H9 (cell line): ENCODE measurements at regions not wholly inside any gene's neighbourhood (a gene's known extent, or its start where the extent isn't known, plus 50 kb on each side); places are given as distances from the start of the nearest gene placed in this dataset.

Experiments used
- DNase-seq: peaks from one replicate; pipeline ENCODE4 v3.0.0-alpha.2; 2017
- H2AFZ ChIP-seq: one replicate; pipeline ENCODE4 v1.6.1; 2013; ENCODE audit warnings: mild to moderate bottlenecking, low read length, control low read depth, moderate library complexity
- H2AK5ac ChIP-seq: 2 replicates; pipeline ENCODE4 v1.6.1; 2013; ENCODE audit warnings: low read length, control low read depth, mixed read lengths; ENCODE audit not compliant: insufficient read length
- H2BK120ac ChIP-seq: one replicate; pipeline ENCODE4 v1.6.1; 2013; ENCODE audit warnings: low read depth, mild to moderate bottlenecking, low read length, control low read depth, inconsistent platforms; ENCODE audit not compliant: poor library complexity, severe bottlenecking
- H2BK12ac ChIP-seq: 2 replicates; pipeline ENCODE4 v1.6.1; 2013; ENCODE audit warnings: low read length, control low read depth, mixed read lengths, low read depth; ENCODE audit not compliant: insufficient read length
- H2BK15ac ChIP-seq: 2 replicates; pipeline ENCODE4 v1.6.1; 2013; ENCODE audit warnings: low read depth, low read length, control low read depth
- H2BK20ac ChIP-seq: one replicate; pipeline ENCODE4 v1.6.1; 2013; ENCODE audit warnings: low read depth, mild to moderate bottlenecking, low read length, control low read depth, inconsistent platforms; ENCODE audit not compliant: poor library complexity, severe bottlenecking
- H2BK5ac ChIP-seq: 2 replicates; pipeline ENCODE4 v1.6.1; 2013; ENCODE audit warnings: low read length, control low read depth, mixed read lengths; ENCODE audit not compliant: insufficient read length
- H3K14ac ChIP-seq: 2 replicates; pipeline ENCODE4 v1.6.1; 2013; ENCODE audit warnings: low read length, control low read depth; ENCODE audit not compliant: insufficient read depth
- H3K18ac ChIP-seq: 2 replicates; pipeline ENCODE4 v1.6.1; 2013; ENCODE audit warnings: low read depth, mild to moderate bottlenecking, mixed read lengths, low read length, control low read depth; ENCODE audit not compliant: insufficient read length
- H3K23ac ChIP-seq: 2 replicates; pipeline ENCODE4 v1.6.1; 2013; ENCODE audit warnings: low read length, control low read depth, mixed read lengths, low read depth; ENCODE audit not compliant: insufficient read length
- H3K23me2 ChIP-seq: 2 replicates; pipeline ENCODE4 v1.6.1; 2013; ENCODE audit warnings: low read depth, mild to moderate bottlenecking, mixed read lengths, low read length, control low read depth; ENCODE audit not compliant: insufficient read length, poor library complexity, severe bottlenecking
- H3K27ac ChIP-seq: 2 replicates; pipeline ENCODE4 v1.5.1; 2013; ENCODE audit warnings: low read length, control low read depth, mixed read lengths, low read depth; ENCODE audit not compliant: insufficient read length
- H3K27me3 ChIP-seq: 2 replicates; pipeline ENCODE4 v1.6.1; 2013; ENCODE audit warnings: low read length, control low read depth, inconsistent platforms; ENCODE audit not compliant: insufficient read depth
- H3K4ac ChIP-seq: 2 replicates; pipeline ENCODE4 v1.6.1; 2013; ENCODE audit warnings: low read depth, mild to moderate bottlenecking, control low read depth, inconsistent platforms, low read length, moderate library complexity
- H3K4me1 ChIP-seq: 2 replicates; pipeline ENCODE4 v1.6.1; 2013; ENCODE audit warnings: low read length, control low read depth, inconsistent platforms; ENCODE audit not compliant: insufficient read depth
- H3K4me2 ChIP-seq: 2 replicates; pipeline ENCODE4 v1.6.1; 2013; ENCODE audit warnings: low read length, control low read depth, mixed read lengths; ENCODE audit not compliant: insufficient read length, insufficient read depth
- H3K56ac ChIP-seq: 2 replicates; pipeline ENCODE4 v1.6.1; 2013; ENCODE audit warnings: low read depth, mild to moderate bottlenecking, mixed read lengths, low read length, control low read depth; ENCODE audit not compliant: insufficient read length
- H3K79me1 ChIP-seq: 2 replicates; pipeline ENCODE4 v1.6.1; 2013; ENCODE audit warnings: low read depth, mild to moderate bottlenecking, moderate library complexity, low read length, control low read depth, inconsistent platforms; ENCODE audit not compliant: insufficient read depth, poor library complexity, severe bottlenecking
- H3K79me2 ChIP-seq: 2 replicates; pipeline ENCODE4 v1.6.1; 2013; ENCODE audit warnings: low read length, control low read depth, inconsistent platforms; ENCODE audit not compliant: insufficient read depth
- H3K9ac ChIP-seq: 2 replicates; pipeline ENCODE4 v1.6.1; 2013; ENCODE audit warnings: low read length, control low read depth, mixed read lengths; ENCODE audit not compliant: insufficient read length; ENCODE audit errors: extremely low read depth
- H3K9me3 ChIP-seq: one replicate; pipeline ENCODE4 v1.6.1; 2013; ENCODE audit warnings: low read depth, low read length, inconsistent platforms; ENCODE audit not compliant: control insufficient read depth
- H3T11ph ChIP-seq: one replicate; pipeline ENCODE4 v1.6.1; 2013; ENCODE audit warnings: mild to moderate bottlenecking, low read length, control low read depth, inconsistent platforms
- H4K20me1 ChIP-seq: one replicate; pipeline ENCODE4 v1.6.1; 2013; ENCODE audit not compliant: control insufficient read depth, insufficient read length, insufficient read depth
- H4K5ac ChIP-seq: 2 replicates; pipeline ENCODE4 v1.6.1; 2013; ENCODE audit warnings: low read depth, mild to moderate bottlenecking, mixed read lengths, low read length, control low read depth; ENCODE audit not compliant: insufficient read length
- H4K8ac ChIP-seq: replicated peaks from 2 replicates; pipeline ENCODE4 v1.6.1; 2013; ENCODE audit warnings: low read length, control low read depth, mixed read lengths, low read depth; ENCODE audit not compliant: insufficient read length
- H4K91ac ChIP-seq: 2 replicates; pipeline ENCODE4 v1.6.1; 2013; ENCODE audit warnings: low read depth, mild to moderate bottlenecking, moderate library complexity, mixed read lengths, low read length, control low read depth; ENCODE audit not compliant: insufficient read length
- H3K27ac Mint-ChIP-seq, 3 experiments: 2 replicates in 2 of 3; 3 replicates in 1 of 3; pipeline ENCODE4 v1.8.0; 2020 to 2021; ENCODE audit warnings: mixed read lengths in 3 of 3, mild to moderate bottlenecking in 1 of 3, moderate library complexity in 1 of 3
- H3K27me3 Mint-ChIP-seq: 2 replicates; pipeline ENCODE4 v1.8.0; 2021; ENCODE audit warnings: low read depth, mild to moderate bottlenecking, moderate library complexity, mixed read lengths
- H3K36me3 Mint-ChIP-seq, 3 experiments: 2 replicates in 2 of 3; 3 replicates in 1 of 3; pipeline ENCODE4 v1.8.0; 2020 to 2021; ENCODE audit warnings: low read depth in 3 of 3, mixed read lengths in 3 of 3; ENCODE audit not compliant: insufficient read depth in 1 of 3
- H3K4me1 Mint-ChIP-seq, 2 experiments: 2 replicates each; pipeline ENCODE4 v1.8.0; 2020; ENCODE audit warnings: mixed read lengths in 2 of 2
- H3K4me3 Mint-ChIP-seq, 2 experiments: 2 replicates in 1 of 2; 3 replicates in 1 of 2; pipeline ENCODE4 v1.8.0; 2020 to 2021; ENCODE audit warnings: mild to moderate bottlenecking in 2 of 2, mixed read lengths in 2 of 2, moderate library complexity in 1 of 2
- H3K9me3 Mint-ChIP-seq, 2 experiments: 2 replicates in 1 of 2; 3 replicates in 1 of 2; pipeline ENCODE4 v1.8.0; 2020; ENCODE audit warnings: mild to moderate bottlenecking in 2 of 2, mixed read lengths in 2 of 2, moderate library complexity in 1 of 2
- CTCF ChIP-seq: fragments of 200-600 bp; sonication (generic); conservative IDR thresholded peaks from 3 replicates; pipeline ENCODE4 v1.8.0; 2021; ENCODE audit warnings: antibody characterized with exemption, mild to moderate bottlenecking
- WGBS: extraction: QIAGEN DNeasy Blood & Tissue Kit; methylation state at CpG from one replicate; pipeline ENCODE4 v1.1.7; 2013; ENCODE audit warnings: missing lambda C conversion rate, low lambda C conversion rate, mixed read lengths; ENCODE audit not compliant: insufficient read length; ENCODE audit errors: extremely low coverage; 5-methylcytosine and 5-hydroxymethylcytosine counted together

- Histone ChIP-seq H3K14ac (no peak overlapping the region; the same call in 1 of the 2 replicates), H3K27ac (no peak overlapping the region), H3K27me3 (no peaks in the 10 kb centered on the region), H4K91ac (no peak overlapping the region), H4K20me1 (no peaks in the 10 kb centered on the region), H3K23ac (no peak overlapping the region), H3K4me2 (no peak overlapping the region), H3K79me1 (no peaks in the 10 kb centered on the region), H3K79me2 (no peaks in the 10 kb centered on the region), H2AFZ (no peak overlapping the region), H2BK12ac (no peak overlapping the region), H4K5ac (no peak overlapping the region), H3K4ac (no peak overlapping the region), H3K18ac (no peak overlapping the region), H2AK5ac (no peak overlapping the region), H2BK120ac (no peak overlapping the region), H4K8ac (no peak overlapping the region), H3K9me3 (no peaks in the 10 kb centered on the region), H3K9ac (no peak overlapping the region), H3K23me2 (no peaks in the 10 kb centered on the region), H3K56ac (no peak overlapping the region), H2BK5ac (no peak overlapping the region), H3T11ph (no peak overlapping the region), H2BK15ac (no peak overlapping the region), H3K4me1 (peaks cover 13% of the 10 kb centered on the region; the same call in 1 of the 2 replicates), H2BK20ac (no peak overlapping the region)
- no CpG with 5 or more reads among the region's 18 CpGs for WGBS
- DNase-seq: no peak
- Mint-ChIP-seq H3K9me3 (no peaks in the 10 kb centered on the region; a peak in 1 of 5 replicates), H3K27ac (no peak overlapping the region; a peak in 1 of 7 replicates), H3K4me1 (peaks cover 23 to 33% of the 10 kb centered on the region in 2 experiments), H3K27me3 (no peaks in the 10 kb centered on the region; the same call in none of the 2 replicates), H3K36me3 (no peaks in the 10 kb centered on the region; a peak in 1 of 7 replicates), H3K4me3 (no peak overlapping the region)
- no peak for TF ChIP-seq CTCF
Observed at GRCh38 chr12:131555197-131555846, 155.6 kb upstream of the SFSWAP start.
